ENCODE measurements at regions not wholly inside any gene's neighbourhood (a gene's known extent, or its start where the extent isn't known, plus 50 kb on each side); places are given as distances from the start of the nearest gene placed in this dataset.

- TF ChIP-seq ZC3H10 (CRISPR knock-in tag; IDR thresholded peaks at IDR 0.05) (no peak), CSDC2 (CRISPR knock-in tag; IDR thresholded peaks at IDR 0.05) (no peak), RARB (CRISPR knock-in tag; IDR thresholded peaks at IDR 0.05) (no peak), ZFP30 (CRISPR knock-in tag; IDR thresholded peaks at IDR 0.05) (no peak), ZNF70 (CRISPR knock-in tag; IDR thresholded peaks at IDR 0.05) (no peak), TSHZ2 (CRISPR knock-in tag; IDR thresholded peaks at IDR 0.05) (no peak), ZFP3 (CRISPR knock-in tag; IDR thresholded peaks at IDR 0.05) (no peak), SNAI2 (CRISPR knock-in tag; IDR thresholded peaks at IDR 0.05) (no peak), ARNTL (CRISPR knock-in tag; IDR thresholded peaks at IDR 0.05; ENCODE audit: borderline replicate concordance, low read depth) (no peak), CREB5 (CRISPR knock-in tag; IDR thresholded peaks at IDR 0.05; ENCODE audit: low read depth) (no peak), ZNF8 (CRISPR knock-in tag; IDR thresholded peaks at IDR 0.05) (no peak), GLIS3 (CRISPR knock-in tag; IDR thresholded peaks at IDR 0.05) (no peak)
These were observed 111.3 kb downstream of the TNFSF18 start for GRCh38 chr1:172939475-172939874.
